ENCODE measurements at regions not wholly inside any gene's neighbourhood (a gene's known extent, or its start where the extent isn't known, plus 50 kb on each side); places are given as distances from the start of the nearest gene placed in this dataset.

DNA sequence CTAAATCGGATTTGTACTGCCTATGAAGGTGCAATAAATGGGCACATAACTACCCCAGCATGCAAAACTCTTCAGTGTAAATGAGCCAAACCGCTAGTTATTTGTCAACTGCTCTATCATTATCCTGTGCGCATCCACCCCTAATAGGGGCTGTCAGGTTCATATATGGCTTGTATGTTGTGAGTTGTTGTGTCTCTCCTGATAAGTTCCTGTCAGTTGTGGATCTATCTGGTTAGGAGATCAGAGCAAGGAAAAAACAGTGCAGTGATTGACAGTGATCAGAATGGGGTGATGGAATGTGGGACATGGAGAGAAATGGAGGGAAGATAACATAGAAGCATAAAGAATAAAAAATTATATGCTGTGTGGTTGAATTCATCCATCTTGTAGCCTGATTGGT lies 686.9 kb upstream of the ID4 start (continued):
- TF ChIP-seq, protein P1, sequence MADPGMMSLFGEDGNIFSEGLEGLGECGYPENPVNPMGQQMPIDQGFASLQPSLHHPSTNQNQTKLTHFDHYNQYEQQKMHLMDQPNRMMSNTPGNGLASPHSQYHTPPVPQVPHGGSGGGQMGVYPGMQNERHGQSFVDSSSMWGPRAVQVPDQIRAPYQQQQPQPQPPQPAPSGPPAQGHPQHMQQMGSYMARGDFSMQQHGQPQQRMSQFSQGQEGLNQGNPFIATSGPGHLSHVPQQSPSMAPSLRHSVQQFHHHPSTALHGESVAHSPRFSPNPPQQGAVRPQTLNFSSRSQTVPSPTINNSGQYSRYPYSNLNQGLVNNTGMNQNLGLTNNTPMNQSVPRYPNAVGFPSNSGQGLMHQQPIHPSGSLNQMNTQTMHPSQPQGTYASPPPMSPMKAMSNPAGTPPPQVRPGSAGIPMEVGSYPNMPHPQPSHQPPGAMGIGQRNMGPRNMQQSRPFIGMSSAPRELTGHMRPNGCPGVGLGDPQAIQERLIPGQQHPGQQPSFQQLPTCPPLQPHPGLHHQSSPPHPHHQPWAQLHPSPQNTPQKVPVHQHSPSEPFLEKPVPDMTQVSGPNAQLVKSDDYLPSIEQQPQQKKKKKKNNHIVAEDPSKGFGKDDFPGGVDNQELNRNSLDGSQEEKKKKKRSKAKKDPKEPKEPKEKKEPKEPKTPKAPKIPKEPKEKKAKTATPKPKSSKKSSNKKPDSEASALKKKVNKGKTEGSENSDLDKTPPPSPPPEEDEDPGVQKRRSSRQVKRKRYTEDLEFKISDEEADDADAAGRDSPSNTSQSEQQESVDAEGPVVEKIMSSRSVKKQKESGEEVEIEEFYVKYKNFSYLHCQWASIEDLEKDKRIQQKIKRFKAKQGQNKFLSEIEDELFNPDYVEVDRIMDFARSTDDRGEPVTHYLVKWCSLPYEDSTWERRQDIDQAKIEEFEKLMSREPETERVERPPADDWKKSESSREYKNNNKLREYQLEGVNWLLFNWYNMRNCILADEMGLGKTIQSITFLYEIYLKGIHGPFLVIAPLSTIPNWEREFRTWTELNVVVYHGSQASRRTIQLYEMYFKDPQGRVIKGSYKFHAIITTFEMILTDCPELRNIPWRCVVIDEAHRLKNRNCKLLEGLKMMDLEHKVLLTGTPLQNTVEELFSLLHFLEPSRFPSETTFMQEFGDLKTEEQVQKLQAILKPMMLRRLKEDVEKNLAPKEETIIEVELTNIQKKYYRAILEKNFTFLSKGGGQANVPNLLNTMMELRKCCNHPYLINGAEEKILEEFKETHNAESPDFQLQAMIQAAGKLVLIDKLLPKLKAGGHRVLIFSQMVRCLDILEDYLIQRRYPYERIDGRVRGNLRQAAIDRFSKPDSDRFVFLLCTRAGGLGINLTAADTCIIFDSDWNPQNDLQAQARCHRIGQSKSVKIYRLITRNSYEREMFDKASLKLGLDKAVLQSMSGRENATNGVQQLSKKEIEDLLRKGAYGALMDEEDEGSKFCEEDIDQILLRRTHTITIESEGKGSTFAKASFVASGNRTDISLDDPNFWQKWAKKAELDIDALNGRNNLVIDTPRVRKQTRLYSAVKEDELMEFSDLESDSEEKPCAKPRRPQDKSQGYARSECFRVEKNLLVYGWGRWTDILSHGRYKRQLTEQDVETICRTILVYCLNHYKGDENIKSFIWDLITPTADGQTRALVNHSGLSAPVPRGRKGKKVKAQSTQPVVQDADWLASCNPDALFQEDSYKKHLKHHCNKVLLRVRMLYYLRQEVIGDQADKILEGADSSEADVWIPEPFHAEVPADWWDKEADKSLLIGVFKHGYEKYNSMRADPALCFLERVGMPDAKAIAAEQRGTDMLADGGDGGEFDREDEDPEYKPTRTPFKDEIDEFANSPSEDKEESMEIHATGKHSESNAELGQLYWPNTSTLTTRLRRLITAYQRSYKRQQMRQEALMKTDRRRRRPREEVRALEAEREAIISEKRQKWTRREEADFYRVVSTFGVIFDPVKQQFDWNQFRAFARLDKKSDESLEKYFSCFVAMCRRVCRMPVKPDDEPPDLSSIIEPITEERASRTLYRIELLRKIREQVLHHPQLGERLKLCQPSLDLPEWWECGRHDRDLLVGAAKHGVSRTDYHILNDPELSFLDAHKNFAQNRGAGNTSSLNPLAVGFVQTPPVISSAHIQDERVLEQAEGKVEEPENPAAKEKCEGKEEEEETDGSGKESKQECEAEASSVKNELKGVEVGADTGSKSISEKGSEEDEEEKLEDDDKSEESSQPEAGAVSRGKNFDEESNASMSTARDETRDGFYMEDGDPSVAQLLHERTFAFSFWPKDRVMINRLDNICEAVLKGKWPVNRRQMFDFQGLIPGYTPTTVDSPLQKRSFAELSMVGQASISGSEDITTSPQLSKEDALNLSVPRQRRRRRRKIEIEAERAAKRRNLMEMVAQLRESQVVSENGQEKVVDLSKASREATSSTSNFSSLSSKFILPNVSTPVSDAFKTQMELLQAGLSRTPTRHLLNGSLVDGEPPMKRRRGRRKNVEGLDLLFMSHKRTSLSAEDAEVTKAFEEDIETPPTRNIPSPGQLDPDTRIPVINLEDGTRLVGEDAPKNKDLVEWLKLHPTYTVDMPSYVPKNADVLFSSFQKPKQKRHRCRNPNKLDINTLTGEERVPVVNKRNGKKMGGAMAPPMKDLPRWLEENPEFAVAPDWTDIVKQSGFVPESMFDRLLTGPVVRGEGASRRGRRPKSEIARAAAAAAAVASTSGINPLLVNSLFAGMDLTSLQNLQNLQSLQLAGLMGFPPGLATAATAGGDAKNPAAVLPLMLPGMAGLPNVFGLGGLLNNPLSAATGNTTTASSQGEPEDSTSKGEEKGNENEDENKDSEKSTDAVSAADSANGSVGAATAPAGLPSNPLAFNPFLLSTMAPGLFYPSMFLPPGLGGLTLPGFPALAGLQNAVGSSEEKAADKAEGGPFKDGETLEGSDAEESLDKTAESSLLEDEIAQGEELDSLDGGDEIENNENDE (IDR thresholded peaks at IDR 0.05; ENCODE audit: insufficient replicate concordance, low read length) = no peak
- TF ChIP-seq EZH2 (IDR thresholded peaks at IDR 0.05; ENCODE audit: low read depth, low read length, severe bottlenecking) = no peak

Data from H1 (cell line).